GM21381 (cell line): ENCODE measurements at regions not wholly inside any gene's neighbourhood (a gene's known extent, or its start where the extent isn't known, plus 50 kb on each side); places are given as distances from the start of the nearest gene placed in this dataset.

ENCODE experiments used
- ATAC-seq: cut with Tn5 transposase; IDR thresholded peaks from one replicate; pipeline ENCODE4 v1.9.1; 2021; ENCODE audit warnings: mild to moderate bottlenecking, moderate library complexity; ENCODE audit not compliant: unreplicated experiment

DNA sequence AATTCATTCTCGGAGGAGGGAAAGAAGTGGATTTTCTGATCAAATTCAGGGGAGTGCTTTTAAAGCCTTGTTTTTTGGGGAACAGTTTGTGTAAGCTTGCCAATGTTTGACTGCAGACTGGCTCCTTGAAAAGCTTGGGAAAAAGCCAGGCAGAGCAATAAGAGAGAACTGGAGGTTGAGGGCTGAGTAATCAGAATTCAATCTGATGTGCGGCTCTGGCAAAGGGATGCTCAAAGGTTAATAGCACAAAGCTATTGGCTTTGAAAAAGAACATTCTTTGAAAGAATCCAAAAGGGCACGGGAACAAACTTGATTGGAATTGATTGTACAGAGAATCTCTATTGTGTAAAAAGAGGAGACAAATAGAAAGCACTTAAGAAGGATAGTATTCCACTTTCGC, 279.3 kb downstream of the YTHDC2 start:
- no peak for ATAC-seq

DNA sequence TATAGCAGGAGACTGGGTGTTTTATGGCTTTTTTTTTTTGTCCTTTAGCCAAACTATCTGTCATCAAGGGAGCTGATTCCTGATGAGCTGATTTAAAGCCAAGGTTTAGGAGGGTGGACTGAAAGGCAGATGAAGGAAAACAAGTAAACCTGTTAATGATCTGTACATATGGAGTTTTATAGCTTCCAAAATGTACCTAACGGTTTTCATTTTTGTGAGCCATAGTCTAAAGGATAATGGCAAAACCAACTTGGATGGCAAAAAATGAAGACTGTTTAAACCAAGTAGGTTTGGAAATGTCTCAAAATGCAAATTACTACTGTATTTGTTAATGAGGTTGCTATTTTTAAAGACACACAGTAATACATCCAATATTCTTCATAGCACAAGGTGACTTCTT, 281.5 kb downstream of the YTHDC2 start:
- ATAC-seq, result no peak

DNA sequence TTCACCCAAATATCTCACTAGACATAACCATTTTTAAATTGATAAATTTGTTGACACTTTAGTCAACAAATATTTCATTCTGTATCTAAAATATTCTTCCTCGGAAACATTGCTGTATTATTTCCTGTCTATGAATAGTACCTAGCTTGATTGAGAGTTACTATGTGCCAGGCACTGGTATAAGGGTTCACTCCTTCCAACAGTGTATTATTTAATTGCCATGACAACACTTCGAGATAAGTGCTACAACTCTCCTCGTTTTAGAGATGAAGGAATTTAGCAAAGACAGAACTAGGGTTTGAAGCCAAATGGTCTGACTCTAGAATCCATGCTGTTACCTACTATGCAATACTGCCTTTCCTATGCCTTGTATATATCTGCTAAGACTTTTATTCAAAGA, 287.2 kb downstream of the YTHDC2 start:
- ATAC-seq, result no peak

DNA sequence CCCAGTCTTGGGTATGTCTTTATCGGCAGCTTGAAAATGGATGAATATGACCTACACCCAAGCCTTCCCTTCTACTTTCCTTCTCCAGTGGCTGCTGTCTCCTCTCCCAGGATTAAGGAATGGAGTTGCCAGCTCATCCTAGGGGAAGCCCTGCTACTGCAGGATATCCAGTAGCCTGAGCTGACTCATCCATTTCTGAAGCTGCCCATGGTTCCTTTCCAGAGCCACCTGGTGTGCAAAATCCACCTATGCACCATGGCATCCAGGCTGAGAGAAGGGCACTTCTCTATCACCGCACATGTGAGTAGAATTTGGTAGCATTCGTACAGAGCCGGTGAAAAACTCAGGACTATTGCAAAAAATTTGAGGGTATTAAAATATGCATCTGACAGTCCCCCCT, 290.8 kb downstream of the YTHDC2 start:
- ATAC-seq, result no peak

DNA sequence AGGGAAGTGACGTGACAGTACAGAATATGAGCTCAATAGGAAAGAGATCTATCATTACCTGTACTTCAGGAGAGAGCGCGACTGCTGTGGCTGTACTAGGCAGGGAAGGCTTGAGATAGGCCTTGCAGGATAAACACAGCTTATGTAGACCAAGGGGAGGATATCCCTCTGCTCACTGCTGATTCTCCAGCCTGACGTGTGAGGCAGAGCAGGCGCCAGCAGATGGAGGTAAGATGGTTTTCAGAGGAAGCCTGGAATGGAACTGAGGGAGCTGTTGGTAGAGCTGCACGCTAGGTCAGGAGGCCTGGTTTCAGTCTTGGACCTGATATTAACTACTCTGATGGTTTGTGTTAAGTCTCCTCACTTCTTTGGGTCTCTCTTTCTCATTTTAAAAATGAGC, 291.4 kb downstream of the YTHDC2 start:
- no peak for ATAC-seq

DNA sequence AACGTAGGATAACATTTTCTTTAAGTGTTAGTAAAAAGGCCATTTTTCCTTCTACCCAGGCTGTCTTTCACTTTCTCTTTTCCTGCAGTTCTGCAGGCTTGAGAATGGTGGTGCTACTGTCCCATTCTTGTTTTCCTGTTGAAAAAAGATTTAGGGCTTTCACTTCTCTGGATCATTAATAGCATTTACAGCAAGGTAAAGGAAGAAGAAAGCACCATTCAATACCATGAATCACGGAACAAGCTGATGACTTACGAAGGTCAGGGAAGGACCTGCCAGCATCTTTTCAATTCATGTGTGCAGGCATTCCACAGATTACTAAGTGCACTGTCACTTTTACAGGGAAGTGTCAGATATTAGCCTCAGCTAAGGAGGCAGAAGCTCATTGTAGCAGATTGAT, 292.8 kb downstream of the YTHDC2 start:
- ATAC-seq, result no peak

DNA sequence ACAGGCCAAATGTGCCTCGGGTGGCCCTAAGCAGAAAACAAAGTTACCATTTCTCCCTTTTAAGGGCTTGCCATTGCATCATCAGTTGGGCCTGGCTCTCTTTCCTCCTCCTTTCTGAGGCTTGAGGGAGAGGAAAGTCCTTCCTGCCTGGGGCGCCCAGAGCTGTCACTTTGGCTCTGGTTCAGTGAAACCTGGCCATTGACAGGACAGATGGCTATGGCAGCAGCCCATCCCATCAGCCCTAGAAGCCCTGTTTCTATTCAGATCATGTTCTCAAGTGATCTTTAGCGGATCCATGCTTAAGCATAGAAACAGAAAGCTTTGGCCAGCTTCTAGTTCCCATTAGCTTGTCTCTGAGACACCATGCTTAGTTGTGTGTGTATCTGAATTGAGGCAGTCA, 293.4 kb downstream of the YTHDC2 start:
- no peak for ATAC-seq

DNA sequence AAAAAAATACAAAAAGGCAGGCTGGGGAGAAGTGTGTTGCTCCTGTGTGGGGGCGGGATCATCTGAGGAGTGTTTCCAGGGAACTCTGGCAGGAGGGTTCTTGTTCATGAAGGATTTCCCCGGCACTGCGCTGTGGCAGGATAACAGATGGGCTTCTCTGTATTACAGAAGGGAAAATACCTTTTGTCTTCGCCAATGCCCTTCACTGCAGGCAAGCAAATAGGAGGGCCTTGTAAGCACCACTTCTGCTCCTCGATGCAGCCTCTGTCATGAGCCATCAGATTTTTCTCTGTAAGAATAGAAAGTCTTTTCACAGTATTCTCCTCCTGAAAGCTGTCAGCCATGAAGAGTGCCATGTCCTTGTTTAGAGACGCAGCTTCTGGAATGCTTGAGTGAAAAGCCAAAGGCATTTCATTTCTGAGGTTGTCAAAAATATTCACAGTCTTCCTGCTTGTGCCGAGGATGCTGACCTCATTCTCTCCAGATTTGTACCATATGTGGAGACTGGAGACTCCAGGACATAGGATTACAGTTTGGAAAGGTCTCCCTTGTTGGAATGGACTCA, 294.0 kb downstream of the YTHDC2 start:
- ATAC-seq, result no peak

DNA sequence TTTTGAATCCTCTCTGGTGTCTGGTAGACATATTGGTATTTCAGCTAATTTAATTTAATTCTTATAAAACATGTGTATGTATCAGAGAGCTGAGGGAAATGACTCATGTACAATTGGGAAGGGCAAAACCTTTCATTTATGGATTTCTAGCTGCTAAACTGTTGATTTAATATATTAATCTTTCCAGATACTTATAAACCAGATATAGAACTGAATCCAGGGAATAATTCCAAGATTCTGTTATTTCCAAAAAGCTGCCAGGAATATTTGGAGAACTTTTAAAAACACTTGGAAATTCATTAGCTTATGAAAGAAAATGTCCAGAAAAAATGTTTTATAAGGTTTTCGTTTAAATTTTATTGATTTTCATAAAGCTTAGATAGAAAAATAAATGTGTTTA, 295.5 kb downstream of the YTHDC2 start:
- no peak for ATAC-seq

DNA sequence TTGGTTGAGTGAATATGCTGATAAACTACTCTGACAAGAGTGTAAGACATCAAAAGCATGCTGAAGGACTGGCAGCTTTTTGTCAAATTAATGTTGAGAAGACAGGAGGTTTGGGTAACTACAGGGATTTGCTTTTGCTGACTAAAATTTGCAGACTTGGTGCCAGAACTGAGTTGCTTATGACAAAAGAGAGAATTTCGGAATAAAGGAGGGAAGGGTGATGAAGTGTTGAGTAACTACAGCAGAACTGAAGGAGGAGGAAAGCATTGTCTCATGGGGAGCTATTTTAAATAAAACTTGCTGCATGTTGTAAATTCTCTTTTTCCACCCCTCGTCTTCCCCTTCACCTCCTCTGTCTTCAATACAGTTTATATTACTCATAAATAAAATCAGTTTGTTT, 296.1 kb downstream of the YTHDC2 start:
- ATAC-seq, result no peak

DNA sequence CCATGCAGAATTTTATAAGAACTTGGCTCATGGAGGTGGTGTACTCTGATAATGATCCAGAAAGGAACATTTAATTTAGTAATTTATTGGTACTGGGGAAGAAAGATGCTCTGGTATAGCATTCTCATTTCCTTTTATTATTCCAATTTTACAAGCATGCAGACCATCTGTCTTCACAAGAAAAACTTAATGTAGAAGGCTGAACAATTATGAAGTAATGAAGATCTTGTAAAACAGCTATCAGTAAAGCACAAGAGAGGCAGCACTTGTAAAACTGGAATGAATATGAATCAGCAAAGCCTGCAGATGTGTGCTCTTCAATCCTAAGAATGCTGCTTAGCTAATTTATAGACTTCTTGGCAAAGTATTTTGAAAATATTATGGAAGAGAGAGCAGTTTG, 300.0 kb downstream of the YTHDC2 start:
- no peak for ATAC-seq

DNA sequence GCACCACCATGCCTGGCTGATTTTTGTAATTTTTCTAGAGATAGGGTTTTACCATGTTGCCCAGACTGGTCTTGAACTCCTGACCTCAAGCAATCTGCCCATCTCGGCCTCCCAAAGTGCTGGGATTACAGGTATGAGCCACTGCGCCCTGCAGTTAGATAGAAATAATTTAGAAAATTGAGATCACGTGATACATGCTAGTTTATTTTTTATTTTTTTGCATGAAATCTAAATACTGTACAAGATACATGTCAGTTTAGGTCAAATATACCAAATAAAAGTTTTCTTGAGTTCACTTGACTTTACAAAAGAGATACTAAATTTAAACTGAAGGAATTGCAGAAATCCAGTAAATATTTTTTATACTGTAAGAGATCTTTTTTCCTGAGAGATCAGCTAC, 304.2 kb downstream of the YTHDC2 start:
- no peak for ATAC-seq

DNA sequence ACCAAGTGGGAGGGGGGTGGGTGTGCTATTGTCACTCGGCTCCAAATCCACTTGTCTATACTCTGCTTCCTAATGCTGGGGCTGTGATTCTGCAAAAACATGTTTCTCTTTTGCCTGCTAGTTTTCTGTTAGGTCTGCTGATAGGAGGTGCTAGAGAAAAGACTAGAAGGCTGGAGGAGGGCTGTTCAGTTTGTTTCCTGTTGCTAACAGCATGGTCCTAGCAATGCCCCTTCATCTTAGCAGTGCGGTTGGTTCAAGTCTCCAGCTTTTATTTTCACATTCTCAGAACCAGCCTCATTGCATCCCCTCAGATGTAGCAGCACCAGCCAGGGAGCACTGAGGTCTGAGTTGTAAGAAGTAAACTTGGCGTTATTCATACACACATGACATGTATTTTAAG, 310.2 kb downstream of the YTHDC2 start:
- ATAC-seq, result no peak

DNA sequence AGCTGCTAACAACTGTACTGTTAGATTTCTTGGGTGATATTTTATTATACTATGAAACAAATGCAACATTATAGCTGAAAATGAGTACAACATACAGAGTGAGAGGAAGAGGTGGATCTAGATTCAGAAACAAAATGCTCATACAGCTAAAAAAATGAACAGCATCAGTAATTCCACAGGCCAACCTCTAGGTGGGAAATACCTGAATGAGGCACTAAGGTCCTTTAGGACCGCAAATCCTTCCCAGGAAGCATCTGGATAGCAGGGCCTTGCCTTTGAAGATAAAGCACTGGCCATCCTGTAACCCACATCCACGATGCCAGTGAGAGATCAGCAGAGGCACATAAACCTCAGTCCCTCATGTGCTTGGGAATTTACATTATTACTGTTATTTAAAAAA, 310.8 kb downstream of the YTHDC2 start:
- ATAC-seq, result no peak

DNA sequence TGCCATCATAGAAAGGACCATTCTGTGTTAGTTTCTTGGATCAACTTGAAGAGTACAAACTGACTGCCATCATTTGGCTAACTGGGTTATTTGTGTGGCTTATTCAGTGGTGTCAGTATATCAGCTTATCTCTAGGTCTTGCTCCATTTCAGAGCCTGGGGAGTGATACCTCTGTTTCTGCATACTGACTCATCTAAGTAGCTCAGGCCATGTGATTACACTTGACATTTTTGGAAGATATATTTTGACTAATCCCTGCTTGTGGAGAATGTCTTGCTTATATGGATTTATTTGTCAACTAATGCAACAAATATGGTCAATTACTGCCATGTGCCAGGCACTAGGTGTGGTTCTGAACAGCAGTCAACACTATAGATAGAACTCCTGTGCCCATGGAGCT, 311.7 kb downstream of the YTHDC2 start:
- no peak for ATAC-seq

DNA sequence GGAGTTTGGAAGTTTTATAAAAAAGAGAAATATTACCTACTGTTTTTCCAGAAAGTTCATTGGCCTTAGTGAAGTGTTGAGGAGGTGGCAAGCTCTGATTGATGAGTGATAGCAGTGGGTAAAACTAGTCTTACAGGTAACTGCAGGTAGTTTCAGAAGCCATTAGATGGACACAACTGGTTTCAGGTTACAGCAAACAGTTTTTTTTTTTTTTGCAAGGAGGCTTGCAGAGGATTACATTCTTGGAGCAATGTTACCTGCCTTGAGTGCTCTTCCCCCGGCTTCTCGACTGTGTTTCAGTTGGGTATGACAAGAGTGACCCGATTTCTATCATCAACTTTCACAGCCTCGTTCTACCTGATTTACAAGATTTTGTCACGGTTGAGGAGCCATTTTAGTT, 333.4 kb downstream of the YTHDC2 start:
- no peak for ATAC-seq

DNA sequence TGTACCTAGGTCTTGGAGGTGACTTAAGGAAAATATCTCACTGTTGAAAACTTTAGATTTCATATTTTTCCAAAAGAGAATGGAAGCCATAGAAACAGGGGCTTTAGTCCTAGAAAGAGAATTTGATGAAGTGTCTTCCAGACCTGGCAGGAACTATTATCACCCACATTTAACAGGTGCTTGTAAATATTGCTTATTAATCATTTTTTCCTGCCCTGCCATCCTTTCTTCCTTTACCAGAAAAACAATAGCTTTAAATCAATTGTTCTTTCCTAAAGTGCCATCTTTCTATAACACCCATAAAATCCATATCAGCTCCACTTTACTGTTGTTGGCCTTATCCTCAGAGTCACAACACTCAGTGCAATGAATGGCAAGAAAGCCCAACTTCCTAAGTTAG, 350.9 kb downstream of the YTHDC2 start:
- ATAC-seq, result no peak

DNA sequence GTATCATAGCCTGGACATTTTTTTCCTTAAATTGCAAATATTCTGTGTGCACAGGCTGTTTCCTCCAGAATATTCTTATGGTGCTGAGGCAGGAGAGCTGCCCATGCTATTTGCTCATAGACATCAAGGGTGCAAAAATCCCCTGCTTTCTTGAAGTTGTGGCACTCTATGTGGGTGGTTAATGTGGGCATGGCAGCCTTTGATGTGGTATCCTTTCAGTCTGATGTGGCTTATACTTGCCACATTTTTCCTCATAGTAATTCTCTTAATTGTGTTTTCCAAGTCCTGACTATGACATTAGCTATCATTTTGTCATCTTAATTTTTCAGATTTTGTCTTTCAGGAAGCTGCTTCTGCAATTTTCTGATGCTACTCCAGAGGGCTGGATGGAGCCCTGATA, 353.3 kb downstream of the YTHDC2 start:
- ATAC-seq, result no peak

DNA sequence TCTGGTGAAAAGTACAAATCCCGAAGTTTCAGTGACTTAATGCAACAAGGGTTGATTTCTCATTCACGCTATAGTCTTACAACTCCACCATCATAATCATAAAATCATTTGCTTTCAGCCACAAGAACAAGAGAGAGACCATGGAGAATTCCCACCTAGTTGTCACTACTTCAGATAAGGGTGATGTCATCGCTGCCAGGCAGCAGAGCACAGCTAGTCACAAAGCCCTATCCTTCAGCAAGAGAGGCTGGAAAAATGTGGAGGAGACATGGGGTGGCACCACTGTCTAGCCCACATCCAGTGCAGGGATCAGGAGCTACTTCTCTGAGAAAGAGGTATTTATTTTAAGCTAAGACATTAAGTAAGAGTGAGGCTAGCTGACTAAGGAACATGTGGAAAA, 356.1 kb downstream of the YTHDC2 start:
- no peak for ATAC-seq

DNA sequence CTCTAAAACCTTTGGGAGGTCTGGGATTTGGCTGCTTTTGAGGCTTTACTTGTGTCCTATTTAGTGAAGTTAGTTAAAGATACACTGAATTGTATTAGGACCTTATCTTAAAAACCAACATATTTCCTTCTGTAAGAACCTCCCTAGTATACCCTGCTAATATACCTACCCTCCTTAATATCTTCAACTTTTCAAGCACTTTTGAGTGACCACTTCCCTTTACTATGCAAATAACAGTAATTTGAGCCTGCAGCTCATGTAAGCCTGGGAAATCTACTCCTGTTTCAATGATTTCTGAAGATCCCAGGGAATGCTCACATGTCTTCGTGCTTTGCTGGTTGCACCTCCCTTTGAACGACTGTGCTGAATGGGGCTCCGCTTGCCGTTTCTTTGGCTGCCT, 358.5 kb downstream of the YTHDC2 start:
- ATAC-seq, result no peak

DNA sequence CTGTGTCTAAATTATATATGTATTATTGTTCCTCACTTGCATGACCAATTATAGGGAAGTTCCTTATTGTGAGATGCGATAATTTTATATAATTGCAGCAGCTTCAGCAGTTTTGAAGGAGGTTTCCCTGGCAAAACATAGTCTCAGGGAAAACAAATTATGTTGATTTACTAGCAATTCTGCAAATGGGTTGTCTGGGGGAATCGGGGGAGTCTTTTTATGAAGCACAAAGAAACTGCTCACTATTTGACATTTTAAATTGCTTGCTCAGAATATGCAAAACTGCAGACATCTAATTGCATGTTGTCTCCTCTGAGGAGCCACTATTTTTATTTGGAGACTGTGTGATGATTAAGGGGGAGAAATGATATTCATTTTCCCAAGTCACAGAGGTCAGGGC, 361.6 kb downstream of the YTHDC2 start:
- ATAC-seq, result no peak

DNA sequence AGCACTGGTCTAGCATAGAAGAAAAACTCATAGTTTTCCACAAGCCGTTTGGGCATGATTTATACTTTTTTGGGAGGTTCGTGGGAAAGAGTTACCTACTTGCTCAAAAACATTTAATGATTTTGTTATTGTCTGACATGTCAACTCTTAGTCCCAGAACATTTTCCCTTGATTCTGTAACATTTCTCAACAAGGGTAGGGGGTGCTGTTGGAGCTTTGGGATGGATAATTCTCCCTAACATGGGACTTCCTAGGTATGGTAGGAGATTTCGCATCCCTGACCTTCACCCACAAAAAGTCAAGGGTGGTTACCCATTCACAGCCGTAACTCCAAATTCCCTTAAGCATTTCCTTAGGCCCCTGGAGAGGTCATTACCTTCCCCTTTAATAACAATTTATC, 378.0 kb downstream of the YTHDC2 start:
- no peak for ATAC-seq

DNA sequence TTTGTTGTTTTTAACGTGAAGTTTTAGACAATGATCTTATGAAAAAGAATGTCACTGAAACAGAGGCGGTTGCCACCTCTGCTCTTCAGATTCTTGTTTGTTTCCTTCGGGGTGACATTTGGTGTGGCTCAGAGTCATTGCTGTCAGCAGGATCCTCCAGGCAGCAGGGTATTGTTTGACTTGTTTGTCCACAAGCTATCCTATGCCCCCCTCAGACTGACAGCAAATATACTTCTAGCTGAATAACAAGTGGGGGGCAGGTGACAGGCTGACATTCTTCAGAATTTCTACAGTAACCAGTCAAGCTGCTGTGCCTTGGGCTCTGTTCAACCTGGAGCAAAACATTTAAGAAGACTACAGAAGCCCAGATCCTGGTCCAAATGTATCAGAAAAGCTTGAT, 383.3 kb downstream of the YTHDC2 start:
- no peak for ATAC-seq

DNA sequence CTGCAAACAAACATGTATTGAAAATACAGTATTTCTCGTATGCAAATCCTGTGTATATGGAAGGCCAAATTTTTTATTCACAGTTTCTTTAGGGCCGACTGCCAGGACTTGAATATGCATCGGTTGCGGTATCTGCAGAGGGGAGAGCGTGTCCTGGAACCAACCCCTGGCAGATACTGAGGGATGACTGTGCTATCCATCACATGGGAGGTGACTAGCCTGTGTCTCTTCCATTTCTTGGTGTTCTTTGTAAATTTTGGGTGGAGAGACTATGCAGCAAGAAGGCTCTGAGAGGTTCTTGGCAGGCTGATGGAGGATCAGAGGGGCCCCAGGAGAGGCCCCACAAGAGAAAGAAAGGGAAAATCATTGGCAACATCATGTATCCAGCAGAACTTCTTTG, 384.3 kb downstream of the YTHDC2 start:
- no peak for ATAC-seq
